ENCODE measurements at regions not wholly inside any gene's neighbourhood (a gene's known extent, or its start where the extent isn't known, plus 50 kb on each side); places are given as distances from the start of the nearest gene placed in this dataset.

DNA sequence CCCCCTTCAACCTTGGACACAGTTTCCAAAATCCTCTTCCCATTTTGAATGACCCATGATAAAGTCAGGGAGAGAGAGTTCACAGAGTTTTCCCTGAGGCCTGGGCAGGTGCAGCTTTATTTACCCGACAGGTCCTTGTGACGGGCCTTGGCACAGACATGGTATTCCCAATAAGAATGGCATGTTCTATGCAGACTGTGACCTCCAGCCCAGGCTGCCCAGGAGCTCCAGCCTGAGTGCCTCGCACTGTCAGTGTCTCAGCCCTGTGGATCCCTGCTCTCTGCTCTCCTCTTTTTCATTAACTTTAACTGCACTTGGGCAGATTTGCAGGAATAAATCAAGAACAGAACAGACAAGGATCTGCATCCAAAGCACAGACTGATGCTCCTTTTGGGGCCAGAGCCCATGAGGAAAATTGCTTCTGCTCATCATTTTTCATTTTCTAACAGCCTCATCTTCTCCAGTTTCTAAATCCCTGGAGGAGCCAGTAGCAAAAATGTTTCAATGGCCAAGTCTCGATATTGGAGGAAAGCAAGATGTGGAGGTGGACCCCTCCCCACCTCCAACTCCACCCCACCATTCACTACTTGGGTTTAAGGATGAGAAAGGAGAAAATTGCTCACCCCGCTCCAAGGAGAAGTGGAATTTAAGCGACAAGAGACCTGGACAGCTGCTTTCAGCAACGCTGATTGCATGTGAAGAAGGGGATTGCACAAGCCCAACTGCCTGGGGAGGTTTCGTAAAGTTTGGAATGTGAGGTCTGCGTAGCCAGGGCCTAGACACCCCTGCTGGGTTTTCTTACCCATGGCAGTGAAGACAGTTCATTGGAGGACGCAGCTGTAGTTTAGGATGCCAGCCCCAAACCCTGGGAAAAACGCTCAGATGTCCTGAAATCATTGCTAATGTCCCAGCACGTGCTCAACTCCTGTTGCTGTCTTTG lies 225.9 kb downstream of the WDR11 start:
- DNase-seq: no peak

DNA sequence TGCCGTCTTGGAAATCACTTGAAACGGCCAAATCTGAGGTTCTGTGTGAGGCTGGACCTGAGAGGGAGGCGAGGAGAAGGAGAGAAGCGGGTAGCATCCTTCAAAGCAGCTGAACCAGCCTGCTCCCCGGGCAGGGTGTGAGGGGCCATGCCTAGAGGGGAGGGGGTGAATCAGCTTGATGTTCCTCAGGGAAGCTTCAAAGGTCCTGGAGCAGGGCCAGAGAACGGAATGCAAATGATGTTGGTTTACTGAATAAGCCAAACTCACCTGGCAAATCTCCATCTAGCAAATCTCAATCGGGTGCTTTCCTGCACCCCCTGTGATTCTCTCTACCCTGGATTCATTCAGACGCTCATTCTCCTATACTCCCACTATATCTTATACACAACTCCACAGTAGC lies 226.9 kb downstream of the WDR11 start:
- DNase-seq: no peak

GRCh38 chr10:121078672-121079102 lies 227.5 kb downstream of the WDR11 start:
- no peak for DNase-seq

DNA sequence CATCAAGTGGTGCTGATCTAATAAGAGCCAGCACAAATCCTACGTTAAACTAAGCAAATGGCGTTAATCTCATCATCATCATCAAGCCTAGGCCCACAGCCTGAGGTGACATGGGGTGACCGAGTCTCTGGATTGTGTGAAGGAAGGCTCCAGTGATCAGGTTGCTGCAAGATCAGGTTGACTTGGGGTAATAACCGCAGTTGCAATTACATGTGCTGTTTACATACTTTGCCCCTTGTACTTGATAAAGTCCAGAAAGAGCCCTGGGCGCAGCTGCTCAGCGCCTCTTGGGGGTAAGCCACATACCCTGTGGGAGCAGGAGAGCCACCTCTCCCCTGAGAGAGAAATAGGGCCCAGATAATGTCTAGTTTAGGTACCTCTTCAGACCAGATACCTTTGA lies 228.1 kb downstream of the WDR11 start:
- no peak for DNase-seq

GRCh38 chr10:121080281-121080891 lies 229.2 kb downstream of the WDR11 start:
- DNase-seq: no peak

GRCh38 chr10:121081306-121081705 lies 230.1 kb downstream of the WDR11 start:
- DNase-seq: no peak

GRCh38 chr10:121082984-121083383 lies 231.8 kb downstream of the WDR11 start:
- DNase-seq: no peak

DNA sequence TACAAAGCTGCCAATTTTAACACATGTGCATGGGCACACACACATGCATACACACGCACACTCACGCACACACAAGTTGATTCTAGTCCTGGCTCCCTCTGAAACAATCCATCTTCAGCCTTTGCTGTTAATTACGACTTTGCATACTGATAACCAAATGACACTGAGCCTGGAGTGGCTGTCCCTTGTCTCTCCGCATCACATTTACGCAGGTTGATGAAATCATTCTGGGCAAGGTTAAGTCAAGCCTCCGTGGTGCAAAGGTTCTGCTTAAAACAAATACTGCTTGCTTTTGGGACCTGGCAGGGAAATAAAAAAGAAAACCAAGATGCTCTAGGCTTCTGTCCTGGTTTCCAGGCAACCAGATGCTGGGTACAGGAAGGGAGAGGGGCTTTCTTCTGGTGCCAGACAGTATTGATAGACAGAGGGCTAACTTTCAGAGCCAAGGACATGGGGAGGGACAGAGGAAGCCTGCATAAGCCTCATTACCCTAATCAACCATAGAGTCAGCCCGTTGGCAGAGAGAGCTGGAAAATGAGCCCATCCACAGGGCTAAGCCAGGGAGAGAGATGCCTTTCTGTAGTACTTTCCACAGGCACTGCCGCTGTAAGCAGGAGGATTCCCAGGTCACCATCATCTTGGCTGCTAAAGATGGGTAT lies 233.0 kb downstream of the WDR11 start:
- DNase-seq: no peak

DNA sequence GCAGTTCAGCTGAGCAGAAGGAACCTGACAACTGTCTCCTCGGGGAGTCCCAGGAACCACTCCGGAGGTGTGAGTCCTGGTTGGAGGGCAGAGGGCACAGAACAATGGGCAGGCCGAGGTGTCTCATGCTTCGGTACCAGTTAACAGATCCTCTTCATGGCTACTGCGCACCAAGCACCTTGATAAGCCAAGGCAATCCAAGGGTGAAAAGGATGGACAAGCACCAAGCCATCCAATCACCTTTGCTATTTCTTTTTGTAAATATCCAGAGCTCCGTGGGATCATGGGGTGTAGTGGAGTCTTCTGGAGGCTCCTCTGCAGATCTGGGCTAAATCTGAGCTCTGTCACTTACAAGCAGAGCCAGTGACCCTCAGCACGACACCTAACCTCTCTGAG lies 233.5 kb downstream of the WDR11 start:
- no peak for DNase-seq

DNA sequence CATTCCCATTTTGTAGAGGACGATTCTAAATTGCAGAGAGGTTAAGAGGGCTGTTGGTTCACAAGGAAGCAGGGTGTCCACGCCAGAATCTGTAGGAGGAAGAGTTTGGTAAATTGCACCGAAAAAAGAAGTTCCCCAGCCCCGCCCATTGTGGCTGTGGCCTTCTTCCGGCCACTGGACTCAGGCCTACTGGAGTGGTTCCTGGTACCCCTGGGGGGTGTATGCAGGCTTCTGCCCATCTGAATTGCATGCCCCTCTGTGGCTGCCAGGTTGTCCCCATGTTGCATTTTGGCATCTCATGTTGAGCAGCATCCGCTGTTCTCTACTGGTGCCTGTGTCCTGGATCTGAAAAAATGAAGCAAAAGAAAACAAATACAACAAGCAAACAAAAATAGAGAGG lies 234.2 kb downstream of the WDR11 start:
- no peak for DNase-seq

DNA sequence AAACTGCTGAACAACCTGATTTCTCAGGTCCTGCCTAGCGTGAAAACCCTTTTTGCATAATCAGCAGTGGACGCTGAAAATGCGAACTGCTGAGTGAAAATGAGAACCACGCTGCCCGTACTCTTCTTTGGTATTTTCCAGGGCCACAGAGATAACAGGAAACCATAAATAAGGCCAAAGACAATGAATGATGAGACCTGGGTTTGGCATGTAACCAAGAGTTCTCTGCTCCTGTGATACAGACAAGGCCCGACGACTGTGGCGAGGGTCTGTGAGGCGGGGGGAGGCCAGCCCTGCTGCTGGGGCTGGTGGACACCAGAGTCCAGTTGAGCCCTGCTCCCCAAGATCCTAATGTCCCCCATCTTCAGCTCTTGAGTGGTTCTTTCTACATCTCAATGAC lies 236.0 kb downstream of the WDR11 start:
- DNase-seq: no peak

DNA sequence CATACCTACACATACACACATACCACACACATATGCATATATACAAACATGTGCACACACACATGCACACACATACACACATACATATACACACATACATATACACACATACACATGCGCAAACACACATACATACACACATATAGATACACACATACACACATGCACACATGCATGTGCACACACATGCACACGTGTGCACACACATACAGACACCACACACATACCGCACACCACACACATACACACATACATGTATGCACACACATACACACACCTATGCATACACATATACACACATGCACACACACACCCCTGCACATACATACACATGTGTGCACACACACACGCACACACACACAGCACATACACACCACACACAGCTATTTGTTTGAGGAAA lies 236.5 kb downstream of the WDR11 start:
- DNase-seq: no peak

GRCh38 chr10:121088524-121088923 lies 237.4 kb downstream of the WDR11 start:
- no peak for DNase-seq

DNA sequence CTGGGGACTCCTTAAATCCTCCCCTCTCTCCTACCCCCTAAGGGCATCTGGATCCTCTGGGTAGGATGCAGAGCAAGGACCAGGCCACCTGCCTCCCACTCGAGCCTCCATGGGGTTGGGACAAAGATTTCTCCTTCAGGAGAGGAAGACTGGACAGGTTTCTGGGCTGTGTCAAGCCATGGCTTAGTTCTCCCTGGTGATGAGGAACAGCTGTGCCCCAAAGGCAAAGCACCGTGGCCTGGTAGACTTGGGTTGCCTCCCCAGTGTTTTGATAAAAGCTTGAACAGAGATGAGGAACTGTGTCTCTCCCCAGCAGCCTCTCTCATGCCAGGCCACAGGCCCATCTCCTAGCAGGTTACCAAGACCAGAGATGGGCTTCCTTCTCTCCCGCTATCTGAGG lies 238.3 kb downstream of the WDR11 start:
- DNase-seq: no peak

GRCh38 chr10:121091961-121092719 lies 241.0 kb downstream of the WDR11 start:
- no peak for DNase-seq

- no peak for DNase-seq
These were observed 241.5 kb downstream of the WDR11 start for GRCh38 chr10:121092720-121093095.

GRCh38 chr10:121096617-121097431 lies 245.7 kb downstream of the WDR11 start:
- no peak for DNase-seq

DNA sequence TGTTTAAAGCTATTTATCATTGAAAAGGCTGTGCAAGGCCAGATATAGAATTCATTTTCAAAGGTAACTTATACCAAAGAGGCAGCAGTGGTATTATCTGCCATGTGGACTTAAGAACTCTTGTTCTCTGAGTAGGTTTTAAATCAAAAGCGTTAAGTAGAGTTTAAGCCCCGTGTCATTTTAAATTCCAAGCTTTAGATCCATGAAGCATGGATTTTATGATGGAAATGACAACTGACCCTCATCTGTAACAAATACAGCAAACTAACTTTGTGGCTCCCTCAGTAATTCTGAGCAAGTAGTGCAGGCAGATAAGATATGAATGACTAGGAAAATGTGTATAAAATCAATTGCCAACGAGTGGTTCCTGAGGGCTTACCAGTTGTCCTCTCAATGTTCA lies 247.0 kb downstream of the WDR11 start:
- DNase-seq: no peak

- no peak for DNase-seq
These were observed 247.6 kb downstream of the WDR11 start for GRCh38 chr10:121098751-121099150.

GRCh38 chr10:121099181-121099580 lies 248.0 kb downstream of the WDR11 start:
- no peak for DNase-seq

GRCh38 chr10:121099592-121099991 lies 248.4 kb downstream of the WDR11 start:
- DNase-seq: no peak

DNA sequence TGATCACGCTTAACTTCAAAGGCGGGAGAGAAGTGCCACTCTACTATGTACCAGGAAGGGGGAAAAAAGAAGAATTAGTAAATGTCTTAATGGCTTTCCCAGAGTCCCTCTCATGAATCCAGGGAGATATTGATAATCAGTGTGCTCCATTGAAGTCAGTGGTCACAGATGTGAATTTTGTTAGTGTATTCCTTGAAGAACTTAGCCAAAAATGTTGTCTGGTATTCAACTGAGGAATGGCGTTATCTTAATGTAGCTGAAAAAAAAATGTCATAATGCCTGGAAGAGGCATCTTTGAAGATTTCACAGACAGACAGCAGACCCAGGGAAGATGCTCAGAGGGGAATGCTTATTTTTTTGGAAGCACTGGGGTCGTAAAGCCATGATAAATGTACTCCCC lies 250.4 kb downstream of the WDR11 start:
- DNase-seq: no peak
